Superior temporal gyrus (tissue), 1 donor: ENCODE measurements at regions not wholly inside any gene's neighbourhood (a gene's known extent, or its start where the extent isn't known, plus 50 kb on each side); places are given as distances from the start of the nearest gene placed in this dataset.

Experiments used
- DNase-seq: peaks from one replicate; pipeline ENCODE4 v3.0.0-alpha.2; 2016; ENCODE audit errors: extremely low spot score

DNA sequence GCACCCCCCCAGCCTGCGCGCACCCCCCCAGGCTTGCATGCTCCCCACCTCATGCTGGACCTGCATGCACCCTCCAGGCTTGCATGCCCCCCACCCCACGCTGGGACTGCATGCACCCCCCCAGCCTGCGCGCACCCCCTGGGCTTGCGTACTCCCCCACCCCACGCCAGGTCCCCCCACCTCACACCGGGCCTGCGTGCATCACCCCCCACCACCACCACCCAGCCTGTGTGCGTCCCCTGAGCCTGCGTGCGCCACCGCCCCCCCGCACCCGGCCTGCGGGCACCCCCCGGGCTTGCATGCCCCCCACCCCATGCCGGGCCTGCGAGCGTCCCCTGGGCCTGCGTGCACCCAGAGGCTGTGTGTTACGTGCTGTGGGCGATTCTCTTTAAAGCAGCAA lies 61.0 kb upstream of the SLCO4A1 start:
- no peak for DNase-seq

DNA sequence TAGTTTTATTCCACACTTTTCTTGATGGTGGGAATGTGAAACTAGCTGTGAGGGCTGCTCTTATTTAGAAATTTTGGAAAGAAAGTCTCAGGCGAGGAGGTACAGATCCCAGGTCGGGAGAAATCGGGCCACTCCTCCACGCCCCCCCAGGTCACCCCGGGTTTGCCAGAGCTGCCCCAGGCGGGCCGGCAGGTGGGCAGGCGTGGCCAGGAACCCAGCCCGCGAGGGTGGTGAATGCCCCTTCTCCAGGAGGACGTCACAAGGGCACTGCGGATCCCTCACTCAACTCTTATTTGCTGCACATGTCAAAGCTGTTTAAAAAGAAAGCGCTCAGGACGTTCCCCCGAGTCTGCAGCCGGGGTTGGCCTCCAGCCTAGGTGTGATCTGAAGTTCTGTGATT lies 60.5 kb upstream of the SLCO4A1 start:
- no peak for DNase-seq

DNA sequence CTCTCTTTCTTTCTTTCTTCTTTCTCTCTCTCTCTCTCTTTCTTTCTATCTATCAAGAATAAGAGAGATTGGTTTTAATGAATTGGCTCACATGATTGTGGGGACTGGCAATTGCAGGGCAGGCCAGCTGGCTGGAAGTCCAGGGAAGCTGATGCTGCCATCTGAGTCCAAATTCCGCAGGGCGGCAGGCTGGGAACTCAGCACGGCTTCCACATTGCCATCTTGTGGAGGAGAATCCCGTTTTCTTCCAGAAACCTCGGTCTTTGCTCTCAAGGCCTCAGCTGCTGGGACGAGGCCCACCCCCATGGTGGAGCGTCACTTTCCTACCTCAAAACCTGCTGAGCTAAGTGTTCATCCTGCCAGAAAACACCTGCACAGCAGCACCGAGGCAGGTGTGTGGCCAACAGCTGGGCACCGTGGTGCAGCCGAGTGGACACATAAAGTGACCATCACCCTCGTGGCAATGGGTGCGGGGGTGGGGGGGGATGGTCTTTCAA lies 58.8 kb upstream of the SLCO4A1 start:
- peak; percentile 44 for DNase-seq

DNA sequence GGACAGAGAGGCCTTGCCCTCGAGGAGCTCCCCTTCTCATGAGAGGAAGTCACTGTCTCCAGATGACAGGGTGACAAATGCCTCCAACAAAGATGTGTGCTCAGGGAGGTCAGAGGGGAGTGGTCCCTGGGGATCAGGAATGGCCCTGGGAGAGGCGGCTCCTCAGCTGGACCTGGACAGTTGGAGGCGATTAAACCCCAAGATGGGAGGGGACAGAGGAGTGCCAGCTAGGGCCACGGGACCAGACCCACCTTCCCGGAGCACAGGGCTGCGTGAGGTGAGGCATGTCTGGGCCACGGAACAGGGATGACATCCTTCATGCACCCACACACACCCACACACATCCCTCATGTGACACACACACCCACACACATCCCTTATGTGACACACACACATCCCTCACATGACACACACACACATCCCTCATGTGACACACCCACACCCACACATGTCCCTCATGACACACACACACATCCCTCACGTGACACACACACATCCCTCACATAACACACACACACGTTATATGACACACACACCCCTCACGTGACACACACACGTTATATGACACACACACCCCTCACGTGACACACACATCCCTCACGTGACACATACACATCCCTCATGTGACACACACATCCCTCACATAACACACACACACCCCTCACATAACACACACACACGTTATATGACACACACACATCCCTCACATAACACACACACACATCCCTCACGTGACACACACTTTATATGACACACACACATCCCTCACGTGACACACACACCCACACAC lies 57.4 kb upstream of the SLCO4A1 start:
- DNase-seq, result no peak

DNA sequence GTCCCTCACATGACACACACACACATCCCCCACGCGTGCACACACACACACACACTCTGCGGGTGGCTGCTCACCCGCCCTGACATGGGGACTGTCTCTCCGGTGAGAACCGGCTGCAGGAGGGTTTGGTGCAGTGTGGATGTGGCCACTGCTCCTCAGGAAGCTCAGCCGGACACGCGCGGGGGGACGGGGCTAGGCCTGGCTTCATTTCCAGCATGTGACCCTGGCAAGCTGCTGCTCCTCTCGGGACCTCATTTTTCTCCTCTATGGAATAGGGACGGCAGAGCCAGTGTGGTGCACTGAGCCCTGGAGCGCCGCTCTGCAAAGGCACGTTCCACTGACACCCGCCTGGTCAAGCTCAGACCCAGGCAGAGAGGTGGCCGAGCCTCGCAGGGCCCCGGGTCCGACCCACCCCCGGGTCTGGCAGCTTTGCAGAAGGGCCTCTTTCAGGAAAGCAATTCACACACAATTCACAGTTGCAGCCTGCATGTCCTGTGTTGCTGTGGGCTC lies 56.8 kb upstream of the SLCO4A1 start:
- DNase-seq, result no peak

DNA sequence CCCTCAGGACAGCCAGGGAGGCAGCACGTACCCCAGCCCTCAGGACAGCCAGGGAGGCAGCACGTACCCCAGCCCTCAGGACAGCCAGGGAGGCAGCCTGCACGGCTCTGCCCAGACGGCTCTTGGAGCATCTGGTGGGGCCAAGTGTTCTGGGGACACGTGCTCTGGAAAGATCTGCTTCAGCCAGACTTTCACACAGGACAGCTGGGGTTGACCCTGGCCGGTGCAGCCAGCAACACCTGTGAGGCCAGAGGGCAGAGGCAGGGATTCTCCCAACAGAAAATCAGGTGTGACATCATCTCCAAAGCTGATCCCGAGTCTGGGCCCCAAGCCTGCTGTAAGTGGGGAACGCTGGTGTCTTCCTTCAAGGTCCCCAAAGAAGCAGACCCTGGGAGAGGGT lies 55.5 kb upstream of the SLCO4A1 start:
- DNase-seq, result no peak

DNA sequence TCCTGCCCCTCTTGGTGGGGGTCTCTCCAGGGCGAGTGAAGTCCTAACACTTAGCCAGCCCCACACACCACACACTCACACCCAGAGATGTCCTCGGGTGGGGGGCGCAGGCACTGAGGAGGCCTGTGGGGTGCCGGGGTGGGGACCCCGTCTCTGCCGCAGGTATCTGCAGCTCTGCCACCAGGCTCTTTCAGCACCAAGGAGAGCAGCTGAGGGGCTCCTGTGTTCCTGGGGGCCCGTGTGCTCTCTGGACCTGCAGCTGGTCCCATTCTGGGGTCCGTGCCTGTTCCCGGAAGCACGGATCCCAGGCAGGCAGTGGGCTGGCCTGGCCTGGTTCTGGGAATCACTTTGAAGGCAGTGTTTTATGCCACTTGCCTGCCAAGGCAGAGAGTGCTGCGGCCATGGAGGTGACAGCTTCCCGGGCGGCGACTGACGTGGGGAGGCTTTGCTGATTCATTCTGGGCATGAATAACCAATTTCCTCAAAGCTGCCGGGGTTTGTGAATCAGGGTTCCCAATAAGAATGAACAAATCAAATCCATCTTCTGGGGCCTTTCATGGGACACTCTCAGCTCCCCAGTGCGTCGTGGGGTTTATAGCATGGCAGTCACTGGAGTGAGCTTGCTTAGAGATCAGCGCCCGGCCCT lies 54.4 kb upstream of the SLCO4A1 start:
- no peak for DNase-seq

DNA sequence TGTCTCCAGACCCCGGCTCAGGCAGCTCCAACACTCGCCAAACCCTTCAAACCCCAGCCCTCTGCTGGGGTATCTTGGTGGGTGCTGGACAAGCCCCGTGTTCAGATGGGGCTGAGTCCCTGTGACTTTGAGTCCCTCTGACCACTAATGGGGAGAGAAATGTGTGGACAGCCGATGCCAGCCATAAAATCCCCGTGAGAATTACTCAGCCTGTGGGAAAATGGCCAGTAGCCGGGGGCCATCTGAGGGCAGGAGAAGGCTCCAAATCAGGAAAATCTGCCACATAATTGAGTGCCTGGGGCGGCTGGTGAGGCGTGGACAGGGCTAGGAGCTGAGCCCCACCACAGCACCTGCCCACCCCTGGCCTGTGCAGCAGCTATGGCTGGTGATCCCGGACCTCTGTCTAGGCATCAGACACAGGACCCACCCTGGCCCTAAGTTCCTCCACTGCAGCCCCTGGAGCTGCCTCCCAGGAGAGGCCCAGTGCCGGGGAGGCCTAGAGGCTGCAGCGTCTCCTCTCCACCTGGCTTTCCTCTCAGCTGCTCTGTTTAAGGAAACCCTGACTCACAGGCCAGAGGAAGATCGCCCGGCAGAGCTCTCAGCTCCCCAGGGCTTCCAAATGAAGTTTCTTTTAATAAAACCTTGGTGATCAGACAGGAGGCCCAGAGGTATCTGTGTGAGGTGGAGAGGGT lies 53.7 kb upstream of the SLCO4A1 start:
- DNase-seq, result no peak

DNA sequence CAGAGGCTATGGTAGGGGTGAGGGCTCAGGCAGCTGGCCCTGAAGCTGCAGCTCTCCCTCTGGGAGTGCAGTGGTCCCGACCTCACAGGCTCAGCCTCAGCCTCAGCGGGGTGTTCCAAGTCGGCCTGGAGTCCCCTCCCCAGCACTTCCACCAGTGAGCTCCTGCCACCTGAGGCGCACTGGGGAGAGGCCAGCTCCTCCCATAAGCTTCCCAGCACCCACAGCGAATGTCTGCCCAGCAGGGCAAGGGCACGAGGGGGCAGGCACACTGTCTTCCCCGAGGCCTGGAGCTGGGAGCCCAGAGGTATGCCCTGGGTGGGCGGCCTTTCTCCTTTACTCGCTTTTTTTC lies 53.2 kb upstream of the SLCO4A1 start:
- no peak for DNase-seq

DNA sequence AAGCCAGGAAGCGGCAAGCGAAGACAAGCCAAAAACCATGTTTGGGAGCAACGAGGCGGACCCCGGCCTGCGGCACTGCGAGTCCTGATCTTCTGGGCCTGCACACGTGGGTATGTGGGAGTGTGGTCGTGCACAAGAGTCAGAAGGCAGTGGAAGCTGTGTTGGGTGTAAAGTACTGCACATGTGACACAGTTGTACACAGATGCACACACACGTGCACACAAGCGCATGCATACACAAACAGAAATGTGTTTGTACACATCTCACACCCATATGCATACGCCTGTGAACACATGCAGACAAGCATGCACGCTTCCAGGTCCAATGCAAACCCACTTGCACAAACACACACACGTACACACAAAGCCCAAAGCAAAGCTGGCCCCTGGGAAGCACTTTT lies 52.6 kb upstream of the SLCO4A1 start:
- DNase-seq, result no peak

DNA sequence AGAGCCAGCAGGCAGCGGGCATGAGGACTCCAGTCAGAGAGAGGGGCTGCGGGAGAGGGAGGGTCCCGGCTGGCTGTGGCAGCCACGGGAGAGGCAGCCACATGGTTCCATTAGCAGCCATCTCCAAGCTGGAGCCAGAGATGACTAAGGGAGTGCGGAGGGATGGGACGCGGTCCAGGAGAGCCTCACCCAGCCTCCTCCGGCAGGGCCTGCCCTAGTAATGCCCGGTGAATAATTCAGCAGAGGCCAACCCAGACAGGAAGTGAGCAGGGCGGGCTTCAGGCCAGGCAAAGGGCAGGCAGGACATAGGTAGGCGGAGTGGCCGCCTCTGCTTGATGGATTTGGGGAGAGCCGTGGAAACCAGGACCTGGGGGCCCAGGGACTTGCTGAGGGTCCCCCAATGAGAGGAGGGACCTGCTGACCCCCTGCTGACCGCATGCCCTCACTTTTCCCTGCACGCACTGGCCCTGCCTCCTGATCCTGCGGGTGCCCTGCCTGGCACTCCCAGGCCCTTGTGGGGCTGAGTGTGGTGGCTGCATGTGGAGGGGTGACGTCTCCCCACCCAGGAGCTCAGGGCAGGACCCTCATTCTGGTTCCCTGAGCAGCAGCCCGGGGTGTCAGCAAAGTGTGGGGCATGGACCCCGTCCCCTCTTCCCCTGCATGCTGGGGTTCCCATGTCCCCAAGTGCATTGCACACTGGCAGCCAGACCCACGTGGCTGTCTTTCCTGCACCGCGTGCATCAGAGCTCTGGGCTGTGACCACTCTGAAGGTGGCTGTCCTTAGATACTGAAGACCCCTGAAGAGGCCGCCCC lies 51.8 kb upstream of the SLCO4A1 start:
- DNase-seq, result no peak

DNA sequence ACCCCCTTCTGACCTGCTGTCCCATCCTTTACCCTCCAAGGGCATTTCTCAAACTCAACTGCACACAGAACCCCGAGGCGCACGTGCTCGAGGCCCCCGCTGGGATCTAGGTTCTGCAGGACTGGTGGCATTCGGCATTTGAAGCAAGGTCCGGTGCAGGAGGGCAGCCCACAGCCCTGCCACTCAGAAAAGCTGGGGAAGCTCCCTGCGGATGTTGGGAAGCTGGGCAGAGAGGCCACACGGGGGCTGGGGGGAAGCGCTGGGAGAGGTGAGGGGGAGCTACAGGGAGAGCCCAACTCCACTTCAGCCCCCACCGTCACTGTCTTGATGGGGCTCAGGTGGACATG lies 51.2 kb upstream of the SLCO4A1 start:
- no peak for DNase-seq

DNA sequence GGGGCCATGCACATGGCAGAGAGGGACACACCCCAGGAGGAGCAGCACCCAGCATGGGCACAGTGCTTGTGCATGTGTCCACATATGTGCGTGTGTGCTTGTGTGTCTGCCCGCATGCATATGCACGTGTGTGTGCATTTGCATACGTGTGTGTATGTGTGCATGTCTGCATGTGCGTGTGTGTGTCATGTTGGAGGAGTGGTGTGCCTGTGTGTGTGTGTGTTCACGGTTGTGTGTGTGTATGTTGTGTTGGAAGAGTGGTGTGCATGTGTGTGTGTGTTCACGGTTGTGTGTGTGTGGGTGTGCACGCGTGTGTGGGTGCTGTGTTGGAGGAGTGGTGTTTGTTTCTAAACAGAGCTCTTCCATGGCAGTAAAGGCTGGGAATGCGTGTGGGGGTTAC lies 50.7 kb upstream of the SLCO4A1 start:
- DNase-seq, result no peak
